ENCODE measurements at regions not wholly inside any gene's neighbourhood (a gene's known extent, or its start where the extent isn't known, plus 50 kb on each side); places are given as distances from the start of the nearest gene placed in this dataset.

DNA sequence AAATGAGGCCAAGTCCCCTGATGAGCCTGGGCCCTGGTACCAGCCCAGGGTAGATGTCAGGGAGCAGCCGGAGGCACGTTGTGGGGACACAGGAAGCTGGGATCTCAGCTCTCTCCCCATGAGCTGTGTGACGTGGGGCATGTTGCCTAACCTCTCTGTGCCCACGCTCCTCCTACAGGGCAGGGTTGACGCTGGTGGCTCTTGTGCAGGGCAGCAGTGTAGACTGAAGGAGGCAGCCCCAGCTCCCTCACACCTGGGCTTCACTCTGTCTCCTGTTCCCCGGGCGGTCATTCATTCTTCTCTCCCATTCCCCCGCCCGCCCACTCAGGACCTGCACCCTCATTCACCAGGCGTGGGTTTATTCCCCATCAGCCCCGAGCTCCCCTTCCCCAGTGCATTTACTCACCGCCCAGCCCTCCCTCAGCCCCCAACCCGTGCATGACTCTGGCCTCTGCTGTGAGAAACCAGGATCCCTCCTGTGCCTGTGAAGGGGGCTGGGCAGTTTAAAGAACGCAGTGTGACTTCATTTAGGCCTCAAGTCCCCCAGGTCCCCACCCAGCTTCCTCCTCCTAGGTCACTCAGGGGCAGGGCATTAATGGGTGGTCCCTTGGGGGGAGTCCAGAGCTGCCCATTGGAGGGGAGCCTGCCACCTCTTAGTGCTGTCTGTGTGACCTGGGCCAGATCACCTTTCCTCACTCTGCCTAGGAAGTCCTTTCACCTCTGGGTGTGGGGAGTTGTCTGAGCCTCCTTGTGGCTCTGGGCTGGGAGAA is 285.7 kb downstream of the PTPRU start:
- DNase-seq = no peak

DNA sequence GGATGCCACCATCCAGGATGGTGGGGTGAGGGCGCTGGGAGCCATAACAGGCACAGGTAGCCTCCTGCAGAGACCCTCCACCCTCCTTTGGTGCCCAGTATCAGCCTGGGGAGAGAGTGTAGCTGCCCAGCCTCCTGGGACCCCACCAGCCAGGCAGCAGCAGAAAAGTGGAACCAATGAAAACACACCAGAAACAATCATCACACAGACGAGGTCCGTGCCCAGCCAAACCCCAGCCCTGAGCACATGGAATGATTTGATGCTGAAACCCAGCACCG is 285.1 kb downstream of the PTPRU start:
- DNase-seq = no peak

DNA sequence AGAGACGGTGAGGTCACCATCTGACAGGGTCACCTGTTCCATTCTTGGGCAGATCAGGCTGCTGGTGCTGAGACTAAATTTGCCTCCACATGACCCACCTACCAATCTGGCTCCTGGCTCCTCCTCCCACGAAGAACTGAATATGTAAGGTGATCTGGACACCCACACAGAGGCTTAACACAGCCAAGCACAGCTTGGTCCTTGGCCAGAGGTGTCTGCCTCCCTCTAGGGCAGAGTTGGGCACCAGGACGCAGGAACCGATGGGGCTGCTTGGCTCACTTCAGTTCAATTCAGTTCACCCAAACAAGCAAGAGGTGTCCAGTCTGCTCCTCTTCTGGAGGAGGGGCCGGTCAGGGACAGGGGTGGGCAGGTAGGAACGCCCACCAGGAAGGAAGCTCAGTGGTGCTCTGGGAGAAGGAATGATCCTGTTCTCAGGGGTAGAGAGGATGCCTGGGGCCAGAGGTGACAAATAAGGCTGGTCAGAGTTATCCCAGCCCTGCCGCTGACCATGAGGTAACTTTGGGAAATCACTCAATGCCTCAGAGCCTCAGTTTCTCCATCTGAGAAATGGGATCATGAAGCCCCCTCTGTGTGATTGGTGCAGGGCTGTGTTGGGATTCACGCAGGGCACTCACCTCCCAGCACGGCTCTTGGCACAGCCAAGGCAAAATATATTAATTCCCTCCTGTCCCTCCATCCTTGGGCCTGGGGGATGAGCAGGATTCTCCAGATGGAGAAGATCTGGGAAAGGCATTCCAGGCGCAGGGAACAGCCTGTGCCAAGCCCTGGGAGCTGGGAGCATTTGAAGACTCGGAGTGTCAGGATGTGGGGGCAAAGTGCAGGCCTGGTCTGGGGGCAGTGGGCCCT is 284.5 kb downstream of the PTPRU start:
- no peak for DNase-seq

DNA sequence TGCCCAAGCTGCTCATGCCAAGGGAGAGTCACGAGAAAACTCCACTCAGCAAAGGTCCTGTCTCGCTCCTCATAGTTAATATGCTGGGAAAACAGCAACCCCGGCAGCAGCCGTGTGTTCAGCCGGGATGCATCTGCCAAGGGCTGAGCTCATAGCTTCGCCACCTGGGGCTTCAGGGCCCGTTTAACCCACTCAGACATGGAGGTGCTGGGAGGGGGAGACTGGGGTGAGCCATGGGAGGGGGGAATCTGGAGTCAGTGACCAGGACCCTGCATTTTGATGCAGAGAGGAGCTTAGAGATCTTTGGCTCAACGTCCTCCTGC is 283.4 kb downstream of the PTPRU start:
- DNase-seq = no peak

DNA sequence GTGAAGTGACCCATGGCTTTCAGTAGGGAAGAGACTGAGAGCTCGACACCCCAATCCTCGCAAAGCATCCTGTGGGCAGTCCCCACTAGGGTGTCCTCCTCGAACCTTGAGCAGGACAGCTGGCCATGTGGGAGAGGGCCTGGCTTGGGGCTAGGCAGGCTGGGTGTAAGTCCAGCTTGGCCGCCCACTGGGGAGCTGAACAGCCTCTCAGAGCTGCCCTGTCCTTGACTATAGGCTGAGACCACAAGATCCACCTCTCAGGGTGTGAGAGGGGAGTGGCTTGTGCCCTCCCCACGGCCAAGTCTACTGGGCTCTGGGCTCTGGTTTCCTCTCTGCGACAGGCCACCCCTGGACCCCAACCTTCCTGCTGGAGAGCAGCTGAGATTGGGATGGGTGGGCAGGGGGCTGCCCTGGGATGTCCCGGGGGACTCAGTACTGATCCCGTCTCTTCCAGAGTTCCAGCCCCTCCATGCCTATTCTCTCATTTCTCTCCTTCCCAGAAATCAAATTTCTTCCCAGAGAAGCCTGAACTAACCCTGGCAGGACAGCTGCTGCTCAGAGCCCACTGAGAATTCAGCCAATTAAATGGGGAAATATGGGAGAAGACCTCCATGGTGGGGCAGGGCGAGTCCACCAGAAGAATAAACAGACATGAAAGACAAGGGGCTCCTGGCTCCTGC is 282.9 kb downstream of the PTPRU start:
- no peak for DNase-seq

DNA sequence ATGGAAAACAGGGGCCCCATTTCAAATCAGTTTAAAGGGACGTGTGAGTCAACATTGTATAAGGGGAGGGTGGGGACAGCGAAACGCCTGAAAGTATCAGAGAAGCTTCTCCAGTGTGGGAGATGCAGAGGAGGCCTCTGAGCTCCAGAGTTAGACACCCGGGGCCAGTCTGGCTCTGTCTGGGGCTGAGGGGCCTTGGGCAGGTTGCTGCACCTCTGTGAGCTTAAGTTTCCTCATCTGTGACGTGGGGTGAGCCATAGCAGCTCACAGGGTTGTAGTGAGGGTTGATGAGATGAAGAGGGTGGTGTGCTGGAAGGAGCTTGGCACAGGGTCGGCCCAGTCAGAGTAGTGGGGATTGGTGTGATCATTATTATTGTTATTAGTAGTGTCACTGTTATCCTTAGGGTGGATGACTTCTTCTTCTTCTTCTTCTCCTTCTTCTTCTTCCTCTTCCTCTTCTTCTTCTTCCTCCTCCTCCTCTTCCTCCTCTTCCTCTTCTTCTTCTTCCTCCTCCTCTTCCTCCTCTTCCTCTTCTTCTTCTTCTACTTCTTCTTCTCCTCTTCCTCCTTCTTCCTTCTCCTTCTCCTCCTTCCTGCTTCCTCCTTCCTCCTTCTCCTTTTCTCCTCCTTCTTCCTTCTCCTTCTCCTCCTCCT is 282.0 kb downstream of the PTPRU start:
- no peak for DNase-seq

DNA sequence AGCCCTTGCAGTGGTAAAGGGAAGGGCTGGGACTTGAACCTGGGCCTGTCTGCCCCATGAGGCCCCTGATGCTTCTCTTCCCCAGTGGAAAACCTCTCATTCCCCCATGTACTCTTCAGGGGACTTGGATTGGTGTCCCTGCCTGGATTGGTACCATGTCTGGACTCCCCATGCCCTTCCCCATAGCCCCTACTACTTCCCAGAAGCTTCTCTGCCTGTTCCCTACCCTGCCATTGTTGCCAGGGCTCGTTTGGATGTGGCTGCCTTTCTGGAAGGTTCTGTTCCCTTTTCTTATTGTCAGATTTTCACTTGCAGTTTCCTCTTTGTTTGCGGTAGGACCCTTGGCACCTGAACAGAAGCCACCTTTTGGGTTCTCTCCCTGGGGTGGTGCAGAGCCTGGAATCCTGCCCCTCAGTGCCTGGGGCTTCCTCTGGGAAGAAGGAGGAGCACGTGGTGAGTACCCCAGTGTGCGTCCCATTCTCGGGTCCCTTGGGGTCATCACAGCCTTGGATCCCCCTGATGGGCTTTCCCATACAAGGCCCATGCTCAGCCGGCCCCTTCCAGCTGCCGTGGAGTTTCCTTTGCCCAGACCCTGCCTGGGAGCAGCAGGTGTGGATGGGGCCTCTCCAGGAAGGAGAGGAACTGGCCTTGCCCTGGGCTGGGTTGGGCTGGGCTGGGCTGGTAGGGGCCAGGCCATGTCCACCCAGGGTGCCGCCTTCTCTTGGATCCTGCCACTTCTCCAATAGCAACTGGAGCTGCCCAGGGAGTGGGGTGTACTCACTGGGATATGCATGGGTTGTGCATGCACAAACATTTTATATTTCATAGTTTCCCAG is 281.1 kb downstream of the PTPRU start:
- no peak for DNase-seq

DNA sequence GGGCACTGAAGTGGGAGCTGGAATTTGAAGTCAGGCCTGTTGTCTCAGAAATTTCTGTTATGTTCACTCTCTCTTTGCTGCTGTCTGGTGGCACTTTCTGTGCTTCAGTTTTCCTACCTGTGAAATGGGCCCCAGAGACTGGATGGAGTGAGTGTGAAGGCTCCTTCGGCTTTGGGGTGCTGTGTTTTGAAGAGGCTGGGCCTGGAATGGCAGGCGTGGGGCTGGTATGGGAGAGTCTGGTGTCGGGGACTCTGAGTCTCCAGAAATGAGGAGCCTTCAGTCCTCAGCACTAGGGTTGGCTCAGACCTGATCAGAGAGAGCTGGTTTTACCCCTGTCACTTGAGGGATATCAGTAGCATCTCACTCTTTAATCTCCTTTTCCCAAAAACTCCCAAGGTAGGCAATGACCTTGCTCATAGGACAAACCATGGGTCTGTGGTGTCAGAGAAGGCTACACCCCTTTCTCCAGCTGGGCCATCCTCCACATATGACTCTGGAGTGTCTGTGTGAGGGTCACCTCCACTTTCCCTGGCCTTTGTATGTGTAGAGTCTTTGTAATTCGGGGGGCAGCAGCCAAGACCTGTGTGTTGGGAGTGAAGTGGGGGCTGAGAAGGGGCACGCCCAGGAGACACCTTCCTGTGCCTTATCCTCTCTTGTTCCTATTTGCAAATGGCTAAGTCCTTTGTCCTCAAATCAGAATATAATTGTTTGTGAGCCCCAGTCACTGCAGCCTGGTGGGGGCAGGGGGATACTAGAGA is 279.9 kb downstream of the PTPRU start:
- no peak for DNase-seq

DNA sequence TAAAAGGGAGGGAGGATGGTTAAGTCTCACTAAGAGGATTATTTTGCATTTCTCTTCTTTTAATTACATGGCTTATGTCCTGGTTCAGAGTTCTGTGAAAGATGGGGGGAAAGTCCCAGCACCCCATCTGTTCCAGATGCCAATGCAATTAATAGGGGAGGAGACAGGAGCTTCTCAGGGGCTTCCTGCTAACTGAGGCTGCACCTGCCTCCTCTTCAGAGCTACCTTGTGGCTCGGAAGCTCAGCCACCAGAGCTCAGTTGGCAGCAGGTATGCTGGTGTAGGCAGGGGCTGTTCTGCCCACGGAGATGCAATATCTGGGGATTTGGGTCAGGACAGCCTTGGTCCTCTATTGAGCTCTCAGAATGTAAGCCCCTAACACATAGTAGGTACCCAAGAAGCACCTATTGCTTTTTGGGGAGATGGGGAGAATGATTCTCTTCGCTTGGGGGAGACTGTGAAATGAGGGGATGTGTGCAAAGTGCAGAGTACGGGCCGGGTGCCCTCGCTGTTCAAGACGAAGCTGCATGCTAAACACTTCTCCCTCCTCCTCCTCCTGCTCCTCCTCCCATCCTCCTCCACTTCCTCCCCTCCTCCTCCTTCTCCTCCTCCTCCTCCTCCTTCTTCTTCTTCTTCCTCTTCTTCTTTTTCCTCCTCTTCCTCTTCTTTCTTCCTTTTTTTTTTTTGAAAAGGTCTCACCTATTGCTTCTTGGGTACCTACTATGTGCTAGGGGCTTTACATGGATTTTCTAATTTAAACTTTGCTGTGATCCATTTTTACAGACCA is 279.0 kb downstream of the PTPRU start:
- DNase-seq = no peak

DNA sequence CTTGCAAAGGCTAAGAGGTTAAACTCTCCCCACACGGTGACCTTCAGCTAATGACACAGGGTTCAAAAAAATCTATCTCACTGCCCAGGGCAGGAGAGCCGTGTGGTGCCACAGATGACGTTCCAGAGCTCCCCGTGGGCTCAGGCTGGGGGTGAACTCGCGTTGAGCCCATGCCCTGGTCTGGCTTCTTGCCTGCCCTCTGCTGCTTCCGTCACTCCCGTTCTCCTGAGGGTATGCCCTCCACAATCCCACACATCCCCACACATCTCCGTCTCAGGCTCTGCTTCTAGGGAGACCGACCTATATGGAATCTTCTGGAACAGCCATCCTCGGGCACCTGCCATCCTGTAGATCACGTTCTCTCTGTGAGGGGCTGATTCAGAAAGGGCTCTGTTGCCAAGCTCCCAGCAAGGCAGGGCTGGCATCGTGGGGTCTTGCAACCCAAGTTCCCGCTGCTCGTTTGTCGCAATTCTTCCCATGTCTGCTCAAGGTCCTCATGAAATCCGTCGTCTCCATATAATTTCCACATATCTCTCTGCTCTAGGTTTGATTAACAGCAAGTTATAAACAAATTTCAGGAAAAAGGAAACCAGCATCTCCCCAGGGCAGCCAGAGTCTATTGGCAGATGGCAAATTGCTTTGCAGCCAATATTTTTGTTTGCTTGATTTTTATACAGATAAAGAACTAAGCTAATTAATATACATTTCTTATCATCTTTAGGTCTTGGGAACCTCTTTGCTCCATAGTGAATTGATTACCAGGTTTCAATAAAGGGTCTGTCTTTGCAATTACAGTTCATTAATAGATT is 278.2 kb downstream of the PTPRU start:
- no peak for DNase-seq

DNA sequence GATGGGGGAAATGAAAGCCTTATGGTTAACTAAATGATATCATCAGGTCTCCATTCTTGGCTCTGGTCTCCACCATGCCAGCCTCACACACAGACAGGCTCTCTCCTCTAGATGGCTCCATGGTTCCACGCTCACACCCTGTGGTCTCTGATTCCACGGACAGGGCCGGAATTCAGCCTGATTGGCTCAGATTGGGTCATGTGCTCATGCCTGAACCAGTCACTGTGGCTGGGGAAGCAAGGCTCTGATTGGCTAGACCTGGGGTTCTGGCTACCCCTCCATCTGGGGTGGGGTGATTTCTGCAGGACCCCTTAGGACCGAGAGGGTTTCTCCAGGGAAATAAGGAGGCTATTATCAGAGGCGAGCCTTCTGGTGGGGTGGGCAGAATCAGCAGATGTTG is 277.0 kb downstream of the PTPRU start:
- no peak for DNase-seq

DNA sequence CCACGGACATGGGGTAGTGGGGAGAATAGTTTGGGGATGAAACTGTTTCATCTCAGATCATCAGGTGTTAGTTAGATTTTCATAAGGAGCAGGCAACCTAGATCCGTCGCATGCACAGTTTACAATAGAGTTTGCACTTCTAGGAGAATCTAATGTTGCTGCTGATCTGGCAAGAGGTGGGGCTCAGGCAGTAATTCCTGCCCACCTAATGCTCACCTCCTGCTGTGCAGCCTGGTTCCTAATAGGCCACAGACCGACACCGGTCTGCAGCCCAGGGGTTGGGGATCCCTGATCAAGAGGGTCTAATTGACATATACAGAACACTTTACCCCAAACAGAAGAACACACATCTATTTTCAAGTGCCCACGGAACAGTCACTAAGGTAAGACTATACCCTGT is 275.1 kb downstream of the PTPRU start:
- no peak for DNase-seq

DNA sequence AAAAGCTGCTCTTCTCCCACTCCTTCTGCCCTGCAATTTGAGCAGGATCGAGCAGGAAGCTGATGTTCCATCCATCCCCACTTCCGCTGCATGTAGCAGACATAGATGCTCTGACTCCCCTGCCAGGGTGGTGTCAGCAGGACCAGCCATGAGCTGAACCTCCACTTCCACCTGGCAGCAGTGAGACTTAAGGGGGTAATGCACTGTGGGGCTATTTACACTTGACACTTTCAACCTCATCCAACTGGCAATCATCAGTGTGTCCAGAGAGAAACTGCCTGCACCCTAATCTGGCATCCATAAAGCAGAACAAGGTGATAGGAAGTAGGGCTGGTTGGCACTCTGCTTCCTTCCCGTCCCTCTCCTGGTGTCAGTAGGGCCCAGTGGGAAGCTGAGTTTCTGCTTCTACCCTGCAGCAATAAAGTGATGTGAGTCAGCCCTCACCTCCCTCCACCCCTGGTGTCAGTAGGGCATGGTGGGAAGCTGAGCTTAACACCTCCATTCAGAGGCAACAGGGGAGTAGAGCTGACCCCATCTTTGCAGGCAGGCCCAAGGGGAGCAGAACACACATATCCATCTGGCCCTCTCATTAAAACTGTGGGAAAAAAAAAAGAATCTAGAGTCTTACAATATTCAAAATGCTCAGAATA is 272.3 kb downstream of the PTPRU start:
- DNase-seq = no peak

DNA sequence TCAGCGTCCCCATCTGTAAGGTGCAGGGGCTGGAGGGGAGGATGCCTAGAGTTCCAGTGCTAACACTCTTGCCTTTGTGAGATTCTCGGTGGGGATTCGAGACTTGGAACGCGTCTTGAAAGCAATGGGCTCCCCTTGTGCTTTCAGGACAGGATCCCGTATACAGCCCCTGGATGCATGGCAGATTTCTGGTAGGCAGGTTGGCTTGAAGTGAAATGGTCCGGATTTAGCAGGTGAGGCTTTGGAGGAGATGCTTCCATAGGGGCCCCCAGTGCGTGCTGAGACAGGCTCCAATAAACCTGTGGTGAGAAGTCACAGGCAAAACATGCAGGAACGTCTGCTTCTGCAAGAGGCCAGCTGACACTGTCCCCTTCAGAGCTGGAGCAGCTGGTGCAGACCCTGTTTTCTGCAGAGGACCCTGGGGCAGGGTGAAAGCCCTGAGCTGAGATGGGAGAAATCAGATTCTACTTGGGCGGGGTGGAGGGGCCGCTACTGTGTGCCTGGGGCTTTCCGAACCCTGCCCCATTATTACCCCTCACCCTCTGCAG is 270.4 kb downstream of the PTPRU start:
- DNase-seq = no peak

DNA sequence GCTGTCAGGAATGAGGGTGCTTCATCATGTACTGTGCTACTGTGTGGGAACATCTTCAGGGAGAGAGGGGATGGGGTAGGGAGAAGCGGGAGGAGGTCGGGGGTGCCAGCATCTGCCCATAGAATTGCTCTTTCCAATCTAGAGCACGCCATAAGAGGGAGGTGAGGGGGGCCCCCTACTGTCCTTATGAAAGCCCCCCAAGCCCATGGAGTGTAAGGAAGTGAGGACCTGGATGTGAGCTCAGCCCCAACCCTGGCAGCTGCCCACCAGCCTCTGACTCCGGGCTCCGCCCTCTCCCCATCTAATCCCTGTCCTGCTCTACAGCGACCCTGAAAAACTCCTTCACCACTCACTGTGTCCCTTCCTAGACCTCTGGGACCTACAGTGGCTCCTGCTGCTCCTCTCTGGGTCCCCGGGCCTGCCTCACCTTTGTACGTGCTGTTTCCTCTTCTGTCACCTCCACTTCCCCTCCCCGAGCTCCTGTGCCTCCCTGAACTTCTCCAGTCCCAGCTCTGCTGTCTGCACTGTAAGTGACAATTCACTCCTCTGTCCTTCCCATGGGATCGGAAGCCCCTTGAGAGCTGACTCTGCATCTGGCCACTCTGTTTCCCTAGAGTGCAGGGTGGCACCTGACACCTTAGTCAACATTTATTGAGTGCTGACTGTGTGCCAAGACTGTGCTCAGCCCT is 269.4 kb downstream of the PTPRU start:
- no peak for DNase-seq

DNA sequence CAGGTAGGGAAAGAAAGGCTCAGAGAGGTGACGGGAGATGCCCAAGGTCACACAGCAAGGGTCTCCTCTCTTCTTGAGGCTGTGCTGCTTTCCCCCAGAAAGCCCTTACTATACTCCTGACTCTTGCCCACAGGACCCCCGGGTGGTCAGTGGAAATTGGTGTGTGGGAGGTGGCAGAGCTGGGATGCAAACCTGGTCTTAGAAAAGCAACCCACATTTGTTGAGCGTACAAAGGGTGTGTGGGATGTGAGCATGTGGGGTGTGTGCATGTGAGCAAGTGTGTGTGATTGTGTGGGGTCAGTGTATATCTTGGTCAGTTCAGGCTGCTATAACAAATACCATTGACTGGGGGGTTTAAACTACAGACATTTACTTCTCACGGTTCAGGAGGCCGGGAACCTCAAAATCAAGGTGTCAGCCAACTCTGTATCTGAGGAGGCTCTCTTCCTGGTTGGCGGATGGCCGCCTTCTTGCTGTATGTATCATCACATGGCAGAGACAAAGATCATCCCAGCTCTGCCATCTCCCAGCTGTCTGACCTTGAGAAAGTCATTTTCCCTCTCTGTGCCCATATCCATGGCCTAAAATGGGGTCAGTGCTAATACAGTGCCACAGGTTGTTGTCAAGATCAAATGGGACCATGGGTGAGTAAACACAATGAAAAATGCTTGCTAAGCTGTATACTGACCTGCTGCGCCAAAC is 268.5 kb downstream of the PTPRU start:
- no peak for DNase-seq

DNA sequence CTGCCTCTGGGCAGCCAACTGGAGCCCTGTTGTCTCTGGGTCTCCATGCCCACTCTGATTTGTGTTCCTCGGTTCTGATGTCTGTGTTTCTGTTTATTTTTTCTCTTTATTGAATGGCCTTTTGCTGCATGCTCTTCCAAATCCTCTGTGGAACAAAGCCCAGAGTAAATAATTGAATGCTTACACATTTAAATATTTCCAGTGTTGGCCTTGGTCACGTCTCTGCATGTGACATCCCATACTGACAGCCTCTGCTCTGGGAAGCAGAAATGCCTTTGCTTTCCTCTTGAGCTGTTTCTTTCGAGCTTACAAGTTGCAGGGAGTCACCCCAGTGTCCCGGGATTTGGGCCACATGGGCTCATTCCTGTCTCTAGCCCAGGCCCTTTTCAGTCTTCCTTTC is 267.9 kb downstream of the PTPRU start:
- DNase-seq = no peak

Measured in CD4-positive, alpha-beta T cell treated with Interleukin-12 subunit alpha and Interleukin-12 subunit beta, for 1 hour (primary cell).